GM12891 (cell line): ENCODE measurements at regions not wholly inside any gene's neighbourhood (a gene's known extent, or its start where the extent isn't known, plus 50 kb on each side); places are given as distances from the start of the nearest gene placed in this dataset.

Experiments used
- POLR2A ChIP-seq: IDR thresholded peaks from 2 replicates; pipeline ENCODE4 v1.6.1; 2011; ENCODE audit warnings: low read depth, low read length, control low read depth
- POLR2AphosphoS5 ChIP-seq: IDR thresholded peaks from 2 replicates; pipeline ENCODE4 v1.6.1; 2011; ENCODE audit warnings: low read depth, low read length, control low read depth
- POU2F2 ChIP-seq: IDR thresholded peaks from 2 replicates; pipeline ENCODE4 v1.6.1; 2011; ENCODE audit warnings: low read depth, mild to moderate bottlenecking, control low read depth, low read length, moderate library complexity
- SPI1 ChIP-seq: IDR thresholded peaks from 2 replicates; pipeline ENCODE4 v1.6.1; 2011; ENCODE audit warnings: low read depth, low read length, control low read depth
- TAF1 ChIP-seq: IDR thresholded peaks from 2 replicates; pipeline ENCODE4 v1.6.1; 2011; ENCODE audit warnings: low read depth, low read length, control low read depth

GRCh38 chr10:26627324-26627723 is 70.2 kb upstream of the PDSS1 start:
- TF ChIP-seq SPI1: no peak
- TF ChIP-seq POLR2A: no peak
- no peak for TF ChIP-seq POLR2AphosphoS5
- no peak for TF ChIP-seq TAF1
- no peak for TF ChIP-seq POU2F2
